Activated T-cell treated with anti-CD3 and anti-CD28 coated beads, Interleukin-2, amount 50 U/mL, for 24 hours (primary cell): ENCODE measurements at regions not wholly inside any gene's neighbourhood (a gene's known extent, or its start where the extent isn't known, plus 50 kb on each side); places are given as distances from the start of the nearest gene placed in this dataset.

Experiments
- DNase-seq: peaks from one replicate; pipeline ENCODE4 v3.0.0-alpha.2; 2020
- H3K27ac Mint-ChIP-seq: 2 replicates; pipeline ENCODE4 v1.8.0; 2020; ENCODE audit warnings: mild to moderate bottlenecking, mixed read lengths
- H3K27me3 Mint-ChIP-seq: 2 replicates; pipeline ENCODE4 v1.8.0; 2020; ENCODE audit warnings: mixed read lengths
- H3K36me3 Mint-ChIP-seq: 2 replicates; pipeline ENCODE4 v1.8.0; 2020; ENCODE audit warnings: low read depth, mixed read lengths
- H3K4me1 Mint-ChIP-seq: 2 replicates; pipeline ENCODE4 v1.8.0; 2020; ENCODE audit warnings: low read depth, mixed read lengths
- H3K4me3 Mint-ChIP-seq: 2 replicates; pipeline ENCODE4 v1.8.0; 2020; ENCODE audit warnings: mild to moderate bottlenecking, moderate library complexity, mixed read lengths
- H3K9me3 Mint-ChIP-seq: 2 replicates; pipeline ENCODE4 v1.8.0; 2020; ENCODE audit warnings: mixed read lengths

- DNase-seq, result no peak
- no peak overlapping the region for H3K27ac Mint-ChIP-seq
- no peaks in the 10 kb centered on the region for H3K36me3 Mint-ChIP-seq
- no peaks in the 10 kb centered on the region for H3K4me1 Mint-ChIP-seq
- no peak overlapping the region for H3K4me3 Mint-ChIP-seq
- no peaks in the 10 kb centered on the region for H3K9me3 Mint-ChIP-seq
- H3K27me3 Mint-ChIP-seq, result peaks cover 13% of the 10 kb centered on the region
These were observed 212.0 kb upstream of the MYT1L start for GRCh38 chr2:2542966-2543611.

GRCh38 chr2:2542316-2542715 is 211.2 kb upstream of the MYT1L start:
- Mint-ChIP-seq H3K36me3 (no peaks in the 10 kb centered on the region), H3K27ac (no peak overlapping the region), H3K4me1 (no peaks in the 10 kb centered on the region), H3K27me3 (peaks cover 13% of the 10 kb centered on the region), H3K4me3 (no peak overlapping the region), H3K9me3 (no peaks in the 10 kb centered on the region)
- DNase-seq, result no peak

- H3K36me3 Mint-ChIP-seq, result no peaks in the 10 kb centered on the region
These were observed 209.3 kb upstream of the MYT1L start for GRCh38 chr2:2540406-2540805.

GRCh38 chr2:2536416-2537056 is 205.5 kb upstream of the MYT1L start:
- no peak overlapping the region for H3K27ac Mint-ChIP-seq
- H3K9me3 Mint-ChIP-seq, result no peaks in the 10 kb centered on the region
- no peak for DNase-seq
- no peaks in the 10 kb centered on the region for H3K4me1 Mint-ChIP-seq
- H3K36me3 Mint-ChIP-seq, result no peaks in the 10 kb centered on the region
- no peak overlapping the region for H3K4me3 Mint-ChIP-seq
- peaks cover 27% of the 10 kb centered on the region for H3K27me3 Mint-ChIP-seq

More at GRCh38 chr2:2540406-2540805, 209.3 kb upstream of the MYT1L start:
- Mint-ChIP-seq H3K9me3 (no peaks in the 10 kb centered on the region), H3K27ac (no peak overlapping the region), H3K4me3 (no peak overlapping the region), H3K27me3 (peaks cover 26% of the 10 kb centered on the region), H3K4me1 (no peaks in the 10 kb centered on the region)
- no peak for DNase-seq

- Mint-ChIP-seq H3K27ac (no peak overlapping the region), H3K27me3 (peaks cover under 1% of the 10 kb centered on the region), H3K36me3 (no peaks in the 10 kb centered on the region), H3K4me1 (no peaks in the 10 kb centered on the region), H3K4me3 (no peak overlapping the region), H3K9me3 (no peaks in the 10 kb centered on the region)
- no peak for DNase-seq
These were observed 199.3 kb upstream of the MYT1L start for GRCh38 chr2:2530334-2530733.

GRCh38 chr2:2528846-2529245 is 197.8 kb upstream of the MYT1L start:
- no peak for DNase-seq
- H3K36me3 Mint-ChIP-seq, result no peaks in the 10 kb centered on the region
- no peaks in the 10 kb centered on the region for H3K4me1 Mint-ChIP-seq
- no peak overlapping the region for H3K4me3 Mint-ChIP-seq
- no peak overlapping the region for H3K27ac Mint-ChIP-seq
- H3K27me3 Mint-ChIP-seq, result no peaks in the 10 kb centered on the region
- no peaks in the 10 kb centered on the region for H3K9me3 Mint-ChIP-seq

- Mint-ChIP-seq H3K4me3 (no peak overlapping the region), H3K27ac (no peak overlapping the region), H3K4me1 (no peaks in the 10 kb centered on the region), H3K9me3 (no peaks in the 10 kb centered on the region), H3K36me3 (no peaks in the 10 kb centered on the region), H3K27me3 (no peaks in the 10 kb centered on the region)
- no peak for DNase-seq
These were observed 196.1 kb upstream of the MYT1L start for GRCh38 chr2:2527148-2527547.

- Mint-ChIP-seq H3K27ac (no peak overlapping the region), H3K36me3 (no peaks in the 10 kb centered on the region), H3K27me3 (no peaks in the 10 kb centered on the region), H3K9me3 (no peaks in the 10 kb centered on the region), H3K4me3 (no peak overlapping the region), H3K4me1 (no peaks in the 10 kb centered on the region)
- DNase-seq, result no peak
These were observed 193.4 kb upstream of the MYT1L start for GRCh38 chr2:2524348-2524941.

- Mint-ChIP-seq H3K4me3 (no peak overlapping the region), H3K9me3 (no peaks in the 10 kb centered on the region), H3K27me3 (no peaks in the 10 kb centered on the region), H3K4me1 (no peaks in the 10 kb centered on the region), H3K36me3 (no peaks in the 10 kb centered on the region), H3K27ac (no peak overlapping the region)
- DNase-seq, result no peak
These were observed 192.6 kb upstream of the MYT1L start for GRCh38 chr2:2523461-2524347.

- H3K27ac Mint-ChIP-seq, result no peak overlapping the region
These were observed 189.3 kb upstream of the MYT1L start for GRCh38 chr2:2520401-2520811.

GRCh38 chr2:2519381-2519780 is 188.3 kb upstream of the MYT1L start:
- Mint-ChIP-seq H3K9me3 (no peaks in the 10 kb centered on the region), H3K27ac (no peak overlapping the region), H3K27me3 (no peaks in the 10 kb centered on the region), H3K4me3 (no peak overlapping the region), H3K4me1 (no peaks in the 10 kb centered on the region), H3K36me3 (no peaks in the 10 kb centered on the region)
- DNase-seq, result no peak

More at GRCh38 chr2:2520401-2520811, 189.3 kb upstream of the MYT1L start:
- no peak overlapping the region for H3K4me3 Mint-ChIP-seq
- no peak for DNase-seq
- no peaks in the 10 kb centered on the region for H3K4me1 Mint-ChIP-seq
- no peaks in the 10 kb centered on the region for H3K9me3 Mint-ChIP-seq
- no peaks in the 10 kb centered on the region for H3K36me3 Mint-ChIP-seq
- no peaks in the 10 kb centered on the region for H3K27me3 Mint-ChIP-seq

- no peak overlapping the region for H3K27ac Mint-ChIP-seq
- DNase-seq, result no peak
- H3K4me1 Mint-ChIP-seq, result no peaks in the 10 kb centered on the region
- H3K36me3 Mint-ChIP-seq, result no peaks in the 10 kb centered on the region
- H3K9me3 Mint-ChIP-seq, result no peaks in the 10 kb centered on the region
- H3K27me3 Mint-ChIP-seq, result no peaks in the 10 kb centered on the region
- no peak overlapping the region for H3K4me3 Mint-ChIP-seq
These were observed 186.3 kb upstream of the MYT1L start for GRCh38 chr2:2517399-2517798.

- no peaks in the 10 kb centered on the region for H3K36me3 Mint-ChIP-seq
- H3K4me3 Mint-ChIP-seq, result no peak overlapping the region
- no peak overlapping the region for H3K27ac Mint-ChIP-seq
- DNase-seq, result no peak
- H3K4me1 Mint-ChIP-seq, result no peaks in the 10 kb centered on the region
- H3K9me3 Mint-ChIP-seq, result no peaks in the 10 kb centered on the region
- H3K27me3 Mint-ChIP-seq, result no peaks in the 10 kb centered on the region
These were observed 185.3 kb upstream of the MYT1L start for GRCh38 chr2:2516386-2516785.

- H3K27me3 Mint-ChIP-seq, result no peaks in the 10 kb centered on the region
These were observed 181.9 kb upstream of the MYT1L start for GRCh38 chr2:2512931-2513330.

More at GRCh38 chr2:2512931-2513330, 181.9 kb upstream of the MYT1L start:
- Mint-ChIP-seq H3K4me1 (no peaks in the 10 kb centered on the region), H3K36me3 (no peaks in the 10 kb centered on the region), H3K27ac (no peak overlapping the region), H3K9me3 (no peaks in the 10 kb centered on the region), H3K4me3 (no peak overlapping the region)
- DNase-seq, result no peak
